ENCODE measurements at regions not wholly inside any gene's neighbourhood (a gene's known extent, or its start where the extent isn't known, plus 50 kb on each side); places are given as distances from the start of the nearest gene placed in this dataset.

DNA sequence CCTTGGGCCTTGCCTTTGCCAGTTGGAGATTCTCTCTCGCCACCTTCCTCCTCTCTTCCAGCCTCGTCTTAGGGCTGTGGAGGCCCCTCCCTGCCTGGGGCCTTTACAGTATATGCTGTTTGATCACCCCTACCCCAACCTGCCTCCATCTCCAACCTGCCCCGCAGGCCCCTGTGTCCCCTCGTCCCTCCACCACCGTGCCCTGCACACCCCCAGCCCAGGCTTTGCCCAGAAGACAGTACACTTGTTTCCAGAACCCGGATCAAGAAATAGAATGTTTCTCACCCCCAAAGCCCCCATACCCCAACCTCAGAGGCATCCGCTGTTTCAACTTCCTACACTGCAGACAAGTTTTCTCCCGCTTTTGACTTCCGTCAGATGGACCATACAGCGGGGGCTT lies 202.3 kb upstream of the C14orf180 start:
- Histone ChIP-seq H3K9me3 (no peaks in the 10 kb centered on the region), H3K4me3 (no peak overlapping the region), H3K27me3 (peaks cover 6% of the 10 kb centered on the region), H3K4me1 (no peaks in the 10 kb centered on the region), H3K36me3 (no peaks in the 10 kb centered on the region), H3K27ac (no peak overlapping the region)
- TF ChIP-seq POLR2A (IDR thresholded peaks at IDR 0.05) (no peak), EP300 (IDR thresholded peaks at IDR 0.05; ENCODE audit: low read depth) (no peak), POLR2AphosphoS5 (IDR thresholded peaks at IDR 0.05) (no peak)
- TF ChIP-seq, protein P1, sequence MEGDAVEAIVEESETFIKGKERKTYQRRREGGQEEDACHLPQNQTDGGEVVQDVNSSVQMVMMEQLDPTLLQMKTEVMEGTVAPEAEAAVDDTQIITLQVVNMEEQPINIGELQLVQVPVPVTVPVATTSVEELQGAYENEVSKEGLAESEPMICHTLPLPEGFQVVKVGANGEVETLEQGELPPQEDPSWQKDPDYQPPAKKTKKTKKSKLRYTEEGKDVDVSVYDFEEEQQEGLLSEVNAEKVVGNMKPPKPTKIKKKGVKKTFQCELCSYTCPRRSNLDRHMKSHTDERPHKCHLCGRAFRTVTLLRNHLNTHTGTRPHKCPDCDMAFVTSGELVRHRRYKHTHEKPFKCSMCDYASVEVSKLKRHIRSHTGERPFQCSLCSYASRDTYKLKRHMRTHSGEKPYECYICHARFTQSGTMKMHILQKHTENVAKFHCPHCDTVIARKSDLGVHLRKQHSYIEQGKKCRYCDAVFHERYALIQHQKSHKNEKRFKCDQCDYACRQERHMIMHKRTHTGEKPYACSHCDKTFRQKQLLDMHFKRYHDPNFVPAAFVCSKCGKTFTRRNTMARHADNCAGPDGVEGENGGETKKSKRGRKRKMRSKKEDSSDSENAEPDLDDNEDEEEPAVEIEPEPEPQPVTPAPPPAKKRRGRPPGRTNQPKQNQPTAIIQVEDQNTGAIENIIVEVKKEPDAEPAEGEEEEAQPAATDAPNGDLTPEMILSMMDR (IDR thresholded peaks at IDR 0.05), result no peak
- in situ Hi-C loops (cut with MboI; ENCODE audit: low pct_ligation_motif_present in 1 of 4, low pct_unique_long_range_greater_than_20kb in 1 of 4, low sequenced_read_pairs in 3 of 4), result no loop called here
- DNase-seq, result no peak
- intact Hi-C loops (cut with DNase I; ENCODE audit: low total_unique reads), result no loop called here
- WGBS, 2 donors (ENCODE audit: low coverage in 1 of 2), result 77 to 82% methylated on average over 2 to 10 of the region's 10 CpGs

DNA sequence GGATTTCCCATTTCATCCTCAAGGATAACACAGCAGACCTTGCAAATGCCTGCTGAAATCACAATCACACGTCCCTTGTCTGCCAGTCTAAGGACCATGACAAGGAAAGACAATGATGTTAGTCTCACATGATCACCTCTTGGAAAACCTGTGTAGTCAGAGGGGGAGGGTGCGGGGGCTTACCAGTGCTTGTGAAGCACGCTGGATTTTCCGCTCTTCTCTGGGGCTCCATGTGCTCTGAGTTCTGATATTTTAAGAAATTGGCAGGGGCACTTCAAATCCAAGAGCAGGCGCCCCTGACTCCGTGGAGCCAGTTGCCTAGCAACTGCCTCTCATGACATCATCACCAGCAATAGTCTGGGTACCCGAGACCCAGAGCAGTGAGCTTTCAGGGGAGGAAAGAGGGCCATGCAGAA lies 200.9 kb upstream of the C14orf180 start:
- 0 to 65% methylated on average over 1 to 7 of the region's 7 CpGs for WGBS, 2 donors (ENCODE audit: low coverage in 1 of 2)
- H3K27ac ChIP-seq, result no peak overlapping the region
- H3K36me3 ChIP-seq, result no peaks in the 10 kb centered on the region
- peaks cover 15% of the 10 kb centered on the region for H3K27me3 ChIP-seq
- H3K9me3 ChIP-seq, result no peaks in the 10 kb centered on the region
- H3K4me1 ChIP-seq, result no peaks in the 10 kb centered on the region
- TF ChIP-seq, protein P1 (IDR thresholded peaks at IDR 0.05), result no peak
- no peak for TF ChIP-seq POLR2AphosphoS5 (IDR thresholded peaks at IDR 0.05)
- TF ChIP-seq EP300 (IDR thresholded peaks at IDR 0.05; ENCODE audit: low read depth), result no peak
- TF ChIP-seq POLR2A (IDR thresholded peaks at IDR 0.05), result no peak
- no peak for DNase-seq
- H3K4me3 ChIP-seq, result no peak overlapping the region
- intact Hi-C loops (cut with DNase I; ENCODE audit: low total_unique reads), result no loop called here
- in situ Hi-C loops (cut with MboI; ENCODE audit: low pct_ligation_motif_present in 1 of 4, low pct_unique_long_range_greater_than_20kb in 1 of 4, low sequenced_read_pairs in 3 of 4), result no loop called here

DNA sequence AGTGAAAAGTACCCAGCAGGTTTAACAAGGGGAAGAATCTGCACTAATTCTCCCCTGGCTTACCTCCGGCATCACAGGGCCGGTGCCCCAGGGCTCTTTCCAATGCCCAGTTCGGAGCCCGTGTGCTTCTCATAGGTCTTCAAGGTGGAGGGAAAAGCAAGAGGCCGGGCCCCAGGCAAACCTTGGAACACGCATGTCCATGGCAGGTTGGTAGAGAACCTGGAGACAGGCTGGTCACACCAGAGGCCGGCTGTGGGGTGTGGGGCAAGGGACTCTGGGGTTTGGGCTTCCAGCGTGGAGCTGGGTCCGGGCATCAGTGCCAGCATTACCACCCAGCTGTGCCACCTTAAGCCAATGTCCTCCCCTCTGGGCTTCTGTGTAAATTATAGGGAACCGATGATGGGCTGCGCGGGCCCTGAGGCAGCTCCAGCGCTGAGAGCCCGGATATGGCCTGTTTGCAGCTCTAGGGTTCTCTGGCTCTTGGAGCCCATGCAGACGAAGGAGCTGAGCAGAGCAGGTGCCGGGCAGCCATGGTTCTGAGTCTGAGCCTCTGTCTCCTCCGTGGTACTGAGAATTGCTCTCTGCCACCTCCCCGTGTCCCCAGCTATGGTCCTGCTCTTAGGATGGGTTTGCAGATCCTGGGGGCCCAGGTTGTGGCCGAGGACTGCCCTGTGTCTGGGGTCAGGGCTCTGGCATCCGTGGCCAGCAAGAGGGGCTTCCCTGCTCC lies 197.0 kb upstream of the C14orf180 start:
- Histone ChIP-seq H3K27me3 (peaks cover 14% of the 10 kb centered on the region), H3K27ac (no peak overlapping the region), H3K4me3 (no peak overlapping the region), H3K9me3 (no peaks in the 10 kb centered on the region), H3K4me1 (no peaks in the 10 kb centered on the region), H3K36me3 (no peaks in the 10 kb centered on the region)
- no peak for DNase-seq
- WGBS, 2 donors (ENCODE audit: low coverage in 1 of 2), result 89% methylated on average over 16 of the region's 20 CpGs; no CpG with 5 or more reads in 1 of the 2 donors
- TF ChIP-seq POLR2A (IDR thresholded peaks at IDR 0.05) (no peak), POLR2AphosphoS5 (IDR thresholded peaks at IDR 0.05) (no peak), EP300 (IDR thresholded peaks at IDR 0.05; ENCODE audit: low read depth) (no peak)
- TF ChIP-seq, protein P1 (IDR thresholded peaks at IDR 0.05), result no peak
- intact Hi-C loops (cut with DNase I; ENCODE audit: low total_unique reads), result no loop called here
- in situ Hi-C loops (cut with MboI; ENCODE audit: low pct_ligation_motif_present in 1 of 4, low pct_unique_long_range_greater_than_20kb in 1 of 4, low sequenced_read_pairs in 3 of 4), result no loop called here

DNA sequence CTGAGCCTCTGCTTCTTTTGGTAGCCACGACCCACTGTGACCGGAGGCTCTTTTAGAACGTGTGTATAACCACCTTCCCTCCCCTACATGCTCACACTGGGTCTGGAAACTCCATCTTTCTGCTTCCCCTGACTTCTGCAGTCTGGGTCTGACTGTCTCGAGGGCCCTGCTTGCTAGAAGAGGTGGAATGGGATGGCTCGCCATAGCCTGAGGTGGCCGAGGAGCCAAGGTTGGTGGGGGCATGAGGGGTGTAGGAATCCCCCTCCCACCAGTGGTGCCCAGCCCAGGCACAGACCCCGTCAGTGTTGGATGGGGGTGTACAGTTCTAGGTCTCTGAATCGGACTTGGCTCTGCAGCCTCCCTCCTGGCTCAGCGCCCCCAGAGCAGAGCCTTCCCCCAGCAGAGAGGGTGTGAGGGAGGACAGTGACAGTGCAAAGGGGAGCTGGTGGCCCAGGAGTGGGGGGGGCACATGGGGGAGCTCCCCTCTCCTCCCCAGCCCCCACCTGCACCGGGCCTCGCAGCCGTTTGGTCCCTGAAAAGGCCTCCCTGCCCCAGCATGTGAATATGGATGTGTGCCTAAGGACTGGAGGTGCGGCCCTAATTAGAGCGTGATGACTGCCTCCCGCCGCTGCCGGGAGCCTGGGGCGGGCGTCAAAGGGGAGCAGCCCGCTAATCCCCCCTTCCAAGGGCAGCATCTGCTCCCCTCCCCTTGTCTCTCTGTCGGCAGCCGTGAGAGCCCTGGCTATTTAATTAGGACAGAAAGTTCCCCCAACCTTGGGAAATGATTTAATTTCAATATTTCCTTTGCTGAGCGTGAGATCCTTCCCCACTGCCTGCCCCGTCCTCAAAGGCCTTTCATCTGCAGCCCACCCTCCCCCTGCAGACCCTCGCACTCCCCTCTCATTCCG lies 196.2 kb upstream of the C14orf180 start:
- in situ Hi-C loops (cut with MboI; ENCODE audit: low pct_ligation_motif_present in 1 of 4, low pct_unique_long_range_greater_than_20kb in 1 of 4, low sequenced_read_pairs in 3 of 4), result no loop called here
- DNase-seq, result no peak

More for the DNA sequence above, 196.2 kb upstream of the C14orf180 start:
- H3K4me3 ChIP-seq, result no peak overlapping the region
- no peaks in the 10 kb centered on the region for H3K36me3 ChIP-seq
- no peak overlapping the region for H3K27ac ChIP-seq
- no peaks in the 10 kb centered on the region for H3K4me1 ChIP-seq
- 16 to 46% methylated on average over 6 to 23 of the region's 26 CpGs for WGBS, 2 donors (ENCODE audit: low coverage in 1 of 2)
- H3K9me3 ChIP-seq, result no peaks in the 10 kb centered on the region
- intact Hi-C loops (cut with DNase I; ENCODE audit: low total_unique reads), result no loop called here
- TF ChIP-seq, protein P1 (IDR thresholded peaks at IDR 0.05), result no peak
- no peak for TF ChIP-seq POLR2AphosphoS5 (IDR thresholded peaks at IDR 0.05)
- no peak for TF ChIP-seq POLR2A (IDR thresholded peaks at IDR 0.05)
- no peak for TF ChIP-seq EP300 (IDR thresholded peaks at IDR 0.05; ENCODE audit: low read depth)
- H3K27me3 ChIP-seq, result peaks cover 14% of the 10 kb centered on the region
